ENCODE measurements at regions not wholly inside any gene's neighbourhood (a gene's known extent, or its start where the extent isn't known, plus 50 kb on each side); places are given as distances from the start of the nearest gene placed in this dataset.

GRCh38 chr1:207966521-207966920 lies 55.6 kb upstream of the CD34 start:
- Histone ChIP-seq H3K4me1 (peaks cover 0 to 34% of the 10 kb centered on the region in 2 donors), H3K9me3 (no peaks in the 10 kb centered on the region), H3K36me3 (no peaks in the 10 kb centered on the region), H3K27ac (no peak overlapping the region), H3K27me3 (no peaks in the 10 kb centered on the region), H3K4me3 (no peak overlapping the region)
- DNase-seq (ENCODE audit: low spot score) = no peak
- no peak for TF ChIP-seq CTCF (IDR thresholded peaks at IDR 0.05)

DNA sequence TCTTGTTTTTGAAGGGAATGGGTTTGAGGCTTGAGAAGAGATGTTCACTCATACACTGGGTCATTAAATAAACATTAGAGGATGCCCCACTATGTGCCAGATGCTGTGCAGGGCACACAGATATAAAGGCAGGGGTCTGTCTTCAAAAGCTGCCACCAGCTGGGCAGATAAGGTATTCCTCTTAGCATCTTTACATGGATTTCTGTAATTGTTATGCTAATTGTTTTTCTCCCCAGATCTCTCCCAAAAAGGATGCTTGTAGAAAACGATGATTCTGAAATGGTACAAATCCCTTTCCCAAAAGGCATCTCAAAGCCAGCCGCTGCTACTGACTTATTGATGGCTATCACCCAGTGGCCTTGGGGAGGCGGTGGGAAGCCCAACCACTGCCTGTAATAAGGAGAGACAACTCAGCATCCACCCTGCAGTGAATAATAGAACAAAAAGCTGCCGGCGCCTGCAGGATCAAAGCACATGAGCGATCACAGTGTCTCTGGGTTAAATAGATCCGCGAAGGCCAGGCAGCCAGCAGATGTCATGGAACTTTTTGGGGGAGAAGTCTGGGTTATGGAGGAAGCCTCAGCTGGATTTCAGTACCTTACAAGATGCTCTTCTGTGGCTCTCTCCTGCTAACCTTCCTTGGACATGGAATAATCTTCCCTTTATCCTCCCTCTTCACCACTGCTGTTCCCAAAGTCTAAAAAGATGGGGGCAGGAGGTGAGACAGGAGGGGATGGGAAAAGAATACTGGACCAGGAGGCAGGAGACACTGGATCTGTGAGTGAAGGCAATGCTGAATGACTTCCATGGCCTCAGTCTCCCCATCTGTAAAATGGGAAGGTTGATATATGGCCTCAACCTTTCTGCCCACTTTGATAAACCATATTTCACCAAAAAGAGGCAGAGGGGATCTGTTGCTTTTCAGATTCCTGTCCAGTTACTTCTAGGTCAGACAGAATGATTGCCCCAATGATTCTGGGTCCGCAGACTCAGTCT lies 54.8 kb upstream of the CD34 start:
- peaks cover 0 to 42% of the 10 kb centered on the region in 2 donors for H3K4me1 ChIP-seq
- no peaks in the 10 kb centered on the region for H3K27me3 ChIP-seq
- H3K9me3 ChIP-seq = no peaks in the 10 kb centered on the region
- H3K36me3 ChIP-seq = no peaks in the 10 kb centered on the region
- TF ChIP-seq CTCF (IDR thresholded peaks at IDR 0.05) = no peak
- peak overlapping the region in 1 of 2 donors; percentile 96 for H3K27ac ChIP-seq
- no peak for DNase-seq (ENCODE audit: low spot score)
- H3K4me3 ChIP-seq = no peak overlapping the region

DNA sequence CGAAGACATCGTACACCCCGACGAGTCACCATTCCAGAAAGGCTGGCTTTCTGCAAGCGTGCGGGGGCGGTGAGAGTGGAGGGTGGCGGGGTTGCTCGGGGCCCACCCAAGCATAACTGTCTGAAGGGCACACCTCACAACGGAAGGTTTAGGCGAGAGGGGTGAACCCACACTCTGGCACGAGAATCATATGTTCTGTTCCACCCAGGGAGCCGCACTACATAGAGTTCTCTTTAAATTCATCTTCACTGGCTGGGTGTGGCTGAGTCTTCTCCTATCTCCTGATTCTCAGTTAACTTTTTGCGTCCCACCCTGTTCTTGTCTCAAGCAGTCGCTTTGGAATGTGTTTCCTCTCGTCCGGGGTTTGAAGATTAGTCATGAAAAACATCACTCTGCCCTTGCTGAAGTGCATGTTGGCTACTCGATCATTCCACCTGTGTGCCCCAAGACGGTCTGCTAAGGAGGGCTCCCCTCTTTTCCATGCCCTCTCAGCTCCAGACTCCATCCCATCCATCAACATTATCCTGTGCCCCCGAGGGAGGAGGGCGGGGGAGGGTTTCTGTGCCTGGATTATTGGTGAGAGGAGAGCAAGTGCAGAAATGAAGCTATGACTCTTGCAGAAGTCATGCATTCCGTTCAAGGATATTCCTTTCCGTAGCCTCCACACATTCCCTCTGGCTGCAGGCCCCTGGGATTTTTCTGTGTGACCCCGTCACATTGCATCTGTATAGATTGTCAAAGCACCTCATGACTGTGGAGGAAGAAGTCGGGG lies 53.5 kb upstream of the CD34 start:
- H3K27me3 ChIP-seq = no peaks in the 10 kb centered on the region
- H3K36me3 ChIP-seq = no peaks in the 10 kb centered on the region
- peaks cover 0 to 55% of the 10 kb centered on the region in 2 donors for H3K4me1 ChIP-seq
- peak overlapping the region; percentile 26 to 57 for H3K4me3 ChIP-seq
- TF ChIP-seq CTCF (IDR thresholded peaks at IDR 0.05) = no peak
- no peaks in the 10 kb centered on the region for H3K9me3 ChIP-seq
- peak overlapping the region; percentile 92 to 96 for H3K27ac ChIP-seq
- DNase-seq (ENCODE audit: low spot score) = no peak

- peak; percentile 94 for DNase-seq (ENCODE audit: low spot score)
- peak; percentile 99 to 100 for TF ChIP-seq CTCF (IDR thresholded peaks at IDR 0.05)
- peaks cover 0 to 58% of the 10 kb centered on the region in 2 donors for H3K4me1 ChIP-seq
These were observed 52.7 kb upstream of the CD34 start for GRCh38 chr1:207963427-207964194.

DNA sequence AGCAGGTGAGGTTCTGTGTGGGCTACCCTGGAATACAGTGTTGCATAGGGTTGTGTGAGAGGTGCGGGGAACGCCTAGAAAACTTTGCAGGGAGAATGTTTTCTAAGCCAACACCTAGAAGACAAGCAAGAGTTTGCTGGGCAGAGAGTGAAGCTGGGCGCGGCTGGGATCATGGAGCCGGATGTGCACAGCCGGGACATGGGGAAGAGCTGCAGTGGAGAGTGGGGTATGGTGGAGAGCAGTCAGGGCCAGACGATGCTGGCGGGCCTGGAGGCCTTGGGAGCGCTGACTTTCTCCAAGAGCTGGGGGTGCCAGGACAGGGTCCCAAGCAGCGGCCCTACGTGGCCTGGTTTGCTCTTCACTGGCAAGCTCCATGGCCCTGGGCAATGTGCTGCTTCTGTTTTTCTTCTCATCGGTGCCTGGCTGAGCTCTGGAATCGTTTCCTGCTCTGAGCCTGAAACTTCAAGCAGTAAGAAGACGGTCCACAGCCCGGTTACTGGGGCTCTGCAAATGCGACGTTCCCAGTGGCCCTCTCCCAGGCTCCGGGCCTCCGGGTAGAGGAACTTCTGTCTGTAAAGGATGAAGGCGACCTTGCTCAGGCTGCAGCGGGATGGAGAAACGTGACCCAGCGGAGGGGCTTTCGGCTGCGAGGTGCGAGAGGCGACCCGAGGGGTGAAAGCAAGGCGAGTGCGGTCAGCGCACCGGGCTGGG lies 51.9 kb upstream of the CD34 start:
- Histone ChIP-seq H3K4me1 (peaks cover 0 to 65% of the 10 kb centered on the region in 2 donors), H3K36me3 (no peaks in the 10 kb centered on the region), H3K4me3 (peak overlapping the region; percentile 39 to 57), H3K27ac (peak overlapping the region; percentile 92 to 96), H3K27me3 (no peaks in the 10 kb centered on the region), H3K9me3 (no peaks in the 10 kb centered on the region)
- no peak for TF ChIP-seq CTCF (IDR thresholded peaks at IDR 0.05)
- DNase-seq (ENCODE audit: low spot score) = peak; percentile 81

More at GRCh38 chr1:207963427-207964194, 52.7 kb upstream of the CD34 start:
- no peaks in the 10 kb centered on the region for H3K27me3 ChIP-seq
- peak overlapping the region; percentile 39 to 57 for H3K4me3 ChIP-seq
- H3K9me3 ChIP-seq = no peaks in the 10 kb centered on the region
- H3K36me3 ChIP-seq = no peaks in the 10 kb centered on the region
- H3K27ac ChIP-seq = peak overlapping the region; percentile 92 to 96
